Urinary bladder (tissue), 3 donors: ENCODE measurements at regions not wholly inside any gene's neighbourhood (a gene's known extent, or its start where the extent isn't known, plus 50 kb on each side); places are given as distances from the start of the nearest gene placed in this dataset.
A peak's percentile ranks its signal among the peaks of the same experiment; 100 is the strongest.

Experiments
- DNase-seq: peaks from one replicate; pipeline ENCODE4 v3.0.0-alpha.2; 2015; ENCODE audit errors: extremely low spot score
- H3K27ac ChIP-seq: one replicate; pipeline ENCODE4 v1.5.1; 2013; ENCODE audit warnings: low read depth, mild to moderate bottlenecking, moderate library complexity
- H3K36me3 ChIP-seq: one replicate; pipeline ENCODE4 v1.6.1; 2013; ENCODE audit warnings: mild to moderate bottlenecking, moderate library complexity; ENCODE audit not compliant: insufficient read depth
- H3K4me1 ChIP-seq: one replicate; pipeline ENCODE4 v1.6.1; 2013; ENCODE audit warnings: mild to moderate bottlenecking, moderate library complexity; ENCODE audit not compliant: insufficient read depth
- H3K4me3 ChIP-seq: one replicate; pipeline ENCODE4 v1.5.1; 2013; ENCODE audit warnings: low read depth, low read length
- WGBS: extraction: QIAGEN DNeasy Blood & Tissue Kit; methylation state at CpG from one replicate; pipeline ENCODE4 v1.1.7; 2013; 5-methylcytosine and 5-hydroxymethylcytosine counted together
- donor health status: healthy with polysubstance abuse.
- donor health status: healthy.

GRCh38 chr20:6611911-6612605, 155.4 kb upstream of the BMP2 start:
- no peaks in the 10 kb centered on the region for H3K36me3 ChIP-seq
- 92% methylated on average over 2 of the region's 2 CpGs for WGBS
- DNase-seq: no peak
- H3K27ac ChIP-seq: no peak overlapping the region
- H3K4me1 ChIP-seq: no peaks in the 10 kb centered on the region
- no peak overlapping the region for H3K4me3 ChIP-seq

GRCh38 chr20:6606651-6607050, 160.8 kb upstream of the BMP2 start:
- no peaks in the 10 kb centered on the region for H3K36me3 ChIP-seq
- DNase-seq: no peak
- H3K4me3 ChIP-seq: no peak overlapping the region
- WGBS: 90% methylated on average over 3 of the region's 3 CpGs
- H3K27ac ChIP-seq: no peak overlapping the region
- no peaks in the 10 kb centered on the region for H3K4me1 ChIP-seq

DNA sequence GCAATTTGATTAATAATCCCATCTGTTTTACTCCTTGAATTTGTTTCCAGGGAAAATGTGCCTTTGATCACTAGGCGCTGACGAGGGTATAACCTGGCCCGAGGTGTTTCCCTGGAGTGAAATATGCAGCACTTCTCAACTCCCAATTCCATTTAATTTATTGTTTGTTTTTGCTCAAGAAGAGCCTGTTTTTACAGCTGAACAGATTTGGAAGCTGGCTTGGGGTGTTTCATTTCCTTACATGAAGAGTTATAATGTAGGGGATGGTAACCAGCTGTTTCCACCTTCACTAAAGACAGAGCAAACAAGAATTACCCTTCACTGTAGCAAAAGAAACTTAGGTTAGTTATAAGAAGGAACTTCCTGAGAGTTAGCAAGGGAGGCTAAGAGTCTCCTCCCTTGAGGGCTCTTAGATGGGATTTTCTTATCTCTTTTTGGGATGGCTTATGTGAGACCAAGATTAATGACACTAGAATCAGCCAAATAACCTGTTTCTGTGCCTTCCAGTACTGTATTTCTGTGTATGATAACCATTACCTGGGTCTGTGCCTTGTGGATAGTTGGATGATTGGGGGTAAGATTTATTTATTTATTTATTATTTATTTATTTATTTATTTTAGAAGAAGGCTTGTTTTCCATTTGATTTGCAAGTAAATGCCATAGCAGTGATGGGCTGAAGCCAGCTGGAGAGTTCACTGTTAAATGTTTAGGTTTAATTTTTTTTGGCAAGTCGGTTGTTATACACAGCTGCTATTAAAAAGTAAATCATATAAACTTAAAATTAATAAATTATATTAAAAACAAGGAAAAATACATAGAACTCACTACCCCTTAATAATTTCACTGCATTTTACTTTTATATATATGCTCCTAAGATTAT, 162.2 kb upstream of the BMP2 start:
- no peaks in the 10 kb centered on the region for H3K36me3 ChIP-seq
- WGBS: 49% methylated on average over 4 of the region's 4 CpGs
- DNase-seq: peak; percentile 40
- no peaks in the 10 kb centered on the region for H3K4me1 ChIP-seq
- H3K27ac ChIP-seq: no peak overlapping the region
- no peak overlapping the region for H3K4me3 ChIP-seq

DNA sequence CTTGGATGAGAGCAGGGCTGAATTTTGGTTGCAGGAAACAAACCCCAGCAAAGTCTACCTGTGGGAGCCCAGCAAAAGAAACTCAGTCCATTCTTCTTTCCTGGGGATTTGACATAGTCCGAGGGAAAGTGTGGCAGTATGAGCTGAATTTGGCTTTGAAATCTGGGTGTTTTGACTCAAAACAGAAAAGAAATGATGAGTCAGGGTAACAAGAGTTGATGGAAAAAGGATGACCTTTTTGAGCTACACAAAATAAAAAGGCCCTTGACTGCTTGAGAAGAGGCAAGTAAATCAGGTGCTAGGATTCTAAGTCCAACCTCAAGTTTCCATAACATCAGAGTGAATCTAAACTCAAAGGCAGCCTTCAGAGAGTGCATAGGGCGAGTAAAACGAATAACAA, 163.3 kb upstream of the BMP2 start:
- no peak for DNase-seq
- 96% methylated on average over 3 of the region's 3 CpGs for WGBS
- Histone ChIP-seq H3K36me3 (no peaks in the 10 kb centered on the region), H3K4me3 (no peak overlapping the region), H3K4me1 (no peaks in the 10 kb centered on the region), H3K27ac (no peak overlapping the region)

GRCh38 chr20:6599876-6600735, 167.4 kb upstream of the BMP2 start:
- Histone ChIP-seq H3K27ac (no peak overlapping the region), H3K4me1 (peaks cover 1% of the 10 kb centered on the region), H3K36me3 (no peaks in the 10 kb centered on the region), H3K4me3 (no peak overlapping the region)
- no peak for DNase-seq
- WGBS: 75% methylated on average over 5 of the region's 5 CpGs

DNA sequence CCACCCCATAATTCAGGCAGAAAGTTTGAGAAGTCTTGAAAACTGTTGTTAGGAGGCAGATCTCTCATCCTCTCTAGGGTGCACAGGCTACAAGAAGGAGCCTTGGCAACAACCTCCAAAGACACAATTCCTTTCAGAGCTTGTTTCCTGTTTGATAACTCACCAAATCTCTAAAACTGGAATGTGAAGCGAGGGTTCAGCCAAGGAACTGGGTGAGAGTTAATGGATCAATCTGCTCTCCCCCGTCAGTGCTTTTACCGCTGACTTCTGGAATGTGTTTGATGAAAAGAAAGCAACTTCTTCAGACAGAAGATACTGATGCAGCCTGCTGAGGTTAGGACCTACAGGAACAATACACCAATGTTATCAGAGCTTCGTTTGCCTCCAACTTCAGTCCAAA, 171.8 kb upstream of the BMP2 start:
- H3K27ac ChIP-seq: no peak overlapping the region
- H3K36me3 ChIP-seq: no peaks in the 10 kb centered on the region
- 7% methylated on average over 4 of the region's 4 CpGs for WGBS
- peaks cover 1% of the 10 kb centered on the region for H3K4me1 ChIP-seq
- H3K4me3 ChIP-seq: no peak overlapping the region
- no peak for DNase-seq

- Histone ChIP-seq H3K27ac (no peak overlapping the region), H3K4me1 (peaks cover 1% of the 10 kb centered on the region), H3K4me3 (no peak overlapping the region), H3K36me3 (no peaks in the 10 kb centered on the region)
- DNase-seq: peak; percentile 29
- 62% methylated on average over 8 of the region's 8 CpGs for WGBS
These were observed 176.4 kb upstream of the BMP2 start for GRCh38 chr20:6590891-6591637.

- Histone ChIP-seq H3K4me1 (no peaks in the 10 kb centered on the region), H3K36me3 (no peaks in the 10 kb centered on the region), H3K27ac (no peak overlapping the region), H3K4me3 (no peak overlapping the region)
- 49% methylated on average over 2 of the region's 2 CpGs for WGBS
- no peak for DNase-seq
These were observed 179.2 kb upstream of the BMP2 start for GRCh38 chr20:6588296-6588695.

GRCh38 chr20:6583134-6583738, 184.2 kb upstream of the BMP2 start:
- Histone ChIP-seq H3K4me1 (no peaks in the 10 kb centered on the region), H3K4me3 (no peak overlapping the region), H3K36me3 (no peaks in the 10 kb centered on the region), H3K27ac (no peak overlapping the region)
- DNase-seq: no peak
- 62% methylated on average over 6 of the region's 6 CpGs for WGBS

DNA sequence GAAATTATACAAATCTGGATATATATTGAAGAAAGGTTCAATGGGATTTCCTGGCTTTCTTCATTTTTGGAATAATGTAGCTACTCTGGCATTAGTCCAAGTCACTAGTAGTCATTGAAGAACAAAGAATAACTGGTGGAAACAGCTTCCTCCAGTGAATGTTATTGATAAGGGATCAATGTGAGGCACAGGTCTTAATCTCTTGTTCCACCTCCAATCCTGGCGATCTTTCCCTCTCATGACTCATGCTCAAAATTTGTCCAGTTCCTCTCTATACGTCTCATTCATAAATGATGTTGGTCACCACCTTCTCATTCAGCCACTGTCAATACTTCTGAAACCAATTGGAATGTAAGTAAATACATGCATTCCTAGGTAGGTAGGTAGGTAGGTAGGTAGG, 185.0 kb upstream of the BMP2 start:
- Histone ChIP-seq H3K27ac (no peak overlapping the region), H3K36me3 (no peaks in the 10 kb centered on the region), H3K4me1 (no peaks in the 10 kb centered on the region), H3K4me3 (no peak overlapping the region)
- WGBS: 69% methylated on average over 2 of the region's 2 CpGs
- DNase-seq: no peak

DNA sequence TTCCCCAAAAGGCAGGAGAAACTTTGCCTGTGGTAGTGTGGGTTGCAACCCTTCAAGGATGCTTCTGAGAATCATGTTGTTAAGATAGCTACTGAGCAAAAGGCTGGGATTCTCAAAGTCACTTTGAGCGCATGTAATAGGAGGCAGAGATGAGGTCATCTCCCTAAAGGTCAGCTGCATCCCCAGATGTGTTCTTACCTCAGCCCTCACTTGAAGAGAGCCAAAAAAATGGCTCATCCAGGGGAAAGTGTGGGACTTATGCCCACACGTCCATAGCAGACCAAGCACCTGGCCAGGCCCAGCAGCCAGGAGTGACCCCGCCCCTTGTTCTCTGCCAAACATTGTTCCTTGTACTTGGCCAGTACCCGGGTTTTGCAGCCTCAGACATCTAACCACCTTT, 187.0 kb upstream of the BMP2 start:
- Histone ChIP-seq H3K4me3 (no peak overlapping the region), H3K36me3 (no peaks in the 10 kb centered on the region), H3K4me1 (peaks cover 2% of the 10 kb centered on the region), H3K27ac (no peak overlapping the region)
- DNase-seq: no peak
- 76% methylated on average over 4 of the region's 4 CpGs for WGBS

DNA sequence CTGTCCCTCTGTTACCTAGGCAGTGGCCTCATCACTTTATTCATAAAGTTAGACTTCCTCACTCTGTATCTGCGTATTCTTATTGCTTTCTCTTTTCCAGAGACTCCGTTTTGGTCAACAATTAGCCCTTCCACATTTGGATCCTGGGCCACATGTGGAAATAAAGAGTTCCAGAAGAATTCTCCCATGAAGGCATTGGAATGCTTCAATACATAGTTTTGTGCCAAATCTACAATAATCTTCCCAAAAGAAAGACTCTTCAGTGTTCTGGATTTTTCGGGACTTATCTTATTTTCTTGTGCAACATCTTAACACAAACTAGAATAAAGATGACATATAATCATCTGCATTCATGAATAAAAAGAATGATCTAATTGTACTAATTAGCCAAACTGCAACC, 187.7 kb upstream of the BMP2 start:
- Histone ChIP-seq H3K27ac (no peak overlapping the region), H3K36me3 (no peaks in the 10 kb centered on the region), H3K4me3 (no peak overlapping the region), H3K4me1 (peaks cover 2% of the 10 kb centered on the region)
- DNase-seq: no peak
- WGBS: 80% methylated on average over 3 of the region's 3 CpGs

DNA sequence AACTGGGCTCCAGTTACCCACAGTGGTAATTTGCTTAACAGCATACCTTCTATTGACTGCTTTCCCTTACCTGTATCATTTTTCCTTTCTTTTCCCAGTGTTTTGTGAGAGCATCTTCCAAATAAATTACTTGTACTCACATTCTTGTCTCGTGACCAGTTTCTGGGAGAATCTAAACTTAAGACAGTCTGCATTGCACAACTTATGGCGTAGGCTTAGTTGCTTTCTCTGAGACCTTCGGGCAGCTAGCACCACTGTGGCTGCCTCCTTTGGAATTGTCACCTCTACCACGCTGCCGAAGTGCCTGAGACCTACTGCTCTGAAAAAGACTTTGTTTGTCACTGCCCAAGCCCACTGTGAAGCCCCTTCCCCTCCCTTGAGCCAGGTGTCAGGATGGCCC, 188.1 kb upstream of the BMP2 start:
- WGBS: 95% methylated on average over 5 of the region's 5 CpGs
- Histone ChIP-seq H3K4me3 (no peak overlapping the region), H3K4me1 (peaks cover 2% of the 10 kb centered on the region), H3K36me3 (no peaks in the 10 kb centered on the region), H3K27ac (no peak overlapping the region)
- DNase-seq: no peak
